Gastroesophageal sphincter (tissue), 4 donors: ENCODE measurements at regions not wholly inside any gene's neighbourhood (a gene's known extent, or its start where the extent isn't known, plus 50 kb on each side); places are given as distances from the start of the nearest gene placed in this dataset.

ENCODE experiments used
- ATAC-seq: fragments of 150-250 bp; one replicate; pipeline ENCODE4 v1.9.1; 2016; ENCODE audit warnings: mild to moderate bottlenecking, moderate library complexity
- H3K27ac ChIP-seq, 4 donors: fragments of 200-600 bp; sonication (generic) in 3 of 4; 1 replicate in 3 of 4; 2 replicates in 1 of 4; pipeline ENCODE4 v1.5.1; 2016 to 2019
- H3K27me3 ChIP-seq: fragments of 200-600 bp; sonication (generic); one replicate; pipeline ENCODE4 v1.5.1; 2019
- H3K36me3 ChIP-seq, 2 donors: fragments of 200-600 bp; sonication (generic); one replicate each; pipeline ENCODE4 v1.5.1; 2019; ENCODE audit warnings: control low read depth in 1 of 2
- H3K4me1 ChIP-seq, 3 donors: fragments of 200-600 bp; sonication (generic); 1 replicate in 2 of 3; 2 replicates in 1 of 3; pipeline ENCODE4 v1.5.1; 2016 to 2019; ENCODE audit warnings: control low read depth in 2 of 3
- H3K4me3 ChIP-seq, 2 donors: fragments of 200-600 bp; sonication (generic); one replicate each; pipeline ENCODE4 v1.5.1; 2019; ENCODE audit warnings: mild to moderate bottlenecking in 1 of 2, moderate library complexity in 1 of 2
- H3K9me3 ChIP-seq, 3 donors: fragments of 200-600 bp; sonication (generic); one replicate each; pipeline ENCODE4 v1.5.1; 2017 to 2019; ENCODE audit warnings: control low read depth in 2 of 3
- EP300 ChIP-seq: sonication (generic); formaldehyde crosslinking; IDR thresholded peaks from one replicate; pipeline ENCODE4 v1.6.1; 2017; ENCODE audit warnings: antibody characterized with exemption, mild to moderate bottlenecking
- POLR2A ChIP-seq, 2 donors: fragments of 450-650 bp; IDR thresholded peaks; one replicate each; pipeline ENCODE4 v1.6.1; 2017; ENCODE audit warnings: antibody characterized with exemption in 2 of 2, mild to moderate bottlenecking in 2 of 2, moderate library complexity in 1 of 2
- POLR2AphosphoS5 ChIP-seq: sonication (generic); formaldehyde crosslinking; IDR thresholded peaks from one replicate; pipeline ENCODE4 v1.6.1; 2017; ENCODE audit warnings: antibody characterized with exemption
- WGBS, 2 donors: methylation state at CpG; one replicate each; pipeline ENCODE4 v1.1.5; 2018; ENCODE audit warnings: low coverage in 1 of 2; 5-methylcytosine and 5-hydroxymethylcytosine counted together
- TF ChIP-seq, protein P1 (sequence below), 4 experiments: fragments of 200-600 bp in 2 of 4; fragments of 450-650 bp in 2 of 4; sonication (generic) in 1 of 4; IDR thresholded peaks; one replicate each; pipeline ENCODE4 v1.5.1; 2017 to 2019; ENCODE audit warnings: antibody characterized with exemption in 4 of 4, mild to moderate bottlenecking in 2 of 4, moderate library complexity in 2 of 4

DNA sequence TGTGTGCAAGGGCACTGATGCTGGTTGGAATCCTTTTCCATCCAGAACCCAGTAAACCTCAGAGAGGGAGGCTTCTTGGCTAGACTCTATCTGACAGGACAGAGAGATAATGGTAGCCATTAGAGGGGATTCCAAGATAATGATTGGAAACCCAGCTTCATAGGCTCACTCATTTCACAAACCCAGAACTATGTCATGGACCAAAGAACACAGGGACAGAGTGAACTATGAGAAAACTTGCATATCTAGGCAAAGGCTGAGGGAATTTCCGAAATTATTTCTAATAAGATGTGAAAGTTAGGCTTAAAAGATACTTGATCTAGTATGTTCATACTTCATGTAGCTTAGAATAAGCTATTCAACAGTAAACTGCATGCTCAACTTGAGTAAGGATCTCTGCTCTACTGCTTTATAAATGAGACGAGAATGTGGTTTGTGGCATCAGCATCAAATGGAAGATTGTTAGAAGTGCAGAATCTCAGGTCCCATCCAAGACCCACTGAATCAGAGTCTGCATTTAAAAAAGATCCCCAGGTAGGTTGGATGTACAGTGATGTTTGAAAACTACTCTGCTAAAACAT is 261.4 kb downstream of the DMRT2 start:
- no peaks in the 10 kb centered on the region for H3K4me1 ChIP-seq
- 75 to 79% methylated on average over 2 of the region's 2 CpGs for WGBS, 2 donors
- ATAC-seq: no peak
- H3K9me3 ChIP-seq: no peaks in the 10 kb centered on the region
- H3K4me3 ChIP-seq: no peak overlapping the region
- H3K27ac ChIP-seq: no peak overlapping the region
- H3K36me3 ChIP-seq: no peaks in the 10 kb centered on the region
- TF ChIP-seq, protein P1, sequence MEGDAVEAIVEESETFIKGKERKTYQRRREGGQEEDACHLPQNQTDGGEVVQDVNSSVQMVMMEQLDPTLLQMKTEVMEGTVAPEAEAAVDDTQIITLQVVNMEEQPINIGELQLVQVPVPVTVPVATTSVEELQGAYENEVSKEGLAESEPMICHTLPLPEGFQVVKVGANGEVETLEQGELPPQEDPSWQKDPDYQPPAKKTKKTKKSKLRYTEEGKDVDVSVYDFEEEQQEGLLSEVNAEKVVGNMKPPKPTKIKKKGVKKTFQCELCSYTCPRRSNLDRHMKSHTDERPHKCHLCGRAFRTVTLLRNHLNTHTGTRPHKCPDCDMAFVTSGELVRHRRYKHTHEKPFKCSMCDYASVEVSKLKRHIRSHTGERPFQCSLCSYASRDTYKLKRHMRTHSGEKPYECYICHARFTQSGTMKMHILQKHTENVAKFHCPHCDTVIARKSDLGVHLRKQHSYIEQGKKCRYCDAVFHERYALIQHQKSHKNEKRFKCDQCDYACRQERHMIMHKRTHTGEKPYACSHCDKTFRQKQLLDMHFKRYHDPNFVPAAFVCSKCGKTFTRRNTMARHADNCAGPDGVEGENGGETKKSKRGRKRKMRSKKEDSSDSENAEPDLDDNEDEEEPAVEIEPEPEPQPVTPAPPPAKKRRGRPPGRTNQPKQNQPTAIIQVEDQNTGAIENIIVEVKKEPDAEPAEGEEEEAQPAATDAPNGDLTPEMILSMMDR (IDR thresholded peaks at IDR 0.05): no peak
- TF ChIP-seq POLR2AphosphoS5 (no peak), POLR2A (IDR thresholded peaks at IDR 0.05) (no peak), EP300 (no peak)
- H3K27me3 ChIP-seq: no peaks in the 10 kb centered on the region

DNA sequence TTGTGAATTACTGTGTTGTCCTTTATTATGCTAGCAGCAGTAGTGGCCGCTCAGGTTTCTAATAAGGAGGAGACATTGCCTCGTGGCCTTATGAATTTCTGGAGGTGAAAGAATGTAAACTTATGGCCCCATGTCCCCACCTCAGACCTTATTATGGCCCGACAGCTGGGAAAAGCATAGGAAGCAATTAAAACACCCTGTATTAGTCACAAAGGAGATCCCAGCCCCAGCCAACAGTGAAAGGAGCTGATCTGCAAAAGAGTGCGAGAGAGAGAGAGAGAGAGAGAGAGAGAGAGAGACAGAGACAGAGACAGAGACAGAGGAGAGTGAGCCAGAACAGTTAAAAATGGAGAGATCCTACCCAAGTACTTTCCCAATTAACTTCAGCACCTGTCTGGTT is 269.3 kb downstream of the DMRT2 start:
- ATAC-seq: no peak
- H3K27ac ChIP-seq: peak overlapping the region in 2 of 4 donors; percentile 17 to 37
- WGBS, 2 donors: 42 to 83% methylated on average over 1 to 3 of the region's 4 CpGs

DNA sequence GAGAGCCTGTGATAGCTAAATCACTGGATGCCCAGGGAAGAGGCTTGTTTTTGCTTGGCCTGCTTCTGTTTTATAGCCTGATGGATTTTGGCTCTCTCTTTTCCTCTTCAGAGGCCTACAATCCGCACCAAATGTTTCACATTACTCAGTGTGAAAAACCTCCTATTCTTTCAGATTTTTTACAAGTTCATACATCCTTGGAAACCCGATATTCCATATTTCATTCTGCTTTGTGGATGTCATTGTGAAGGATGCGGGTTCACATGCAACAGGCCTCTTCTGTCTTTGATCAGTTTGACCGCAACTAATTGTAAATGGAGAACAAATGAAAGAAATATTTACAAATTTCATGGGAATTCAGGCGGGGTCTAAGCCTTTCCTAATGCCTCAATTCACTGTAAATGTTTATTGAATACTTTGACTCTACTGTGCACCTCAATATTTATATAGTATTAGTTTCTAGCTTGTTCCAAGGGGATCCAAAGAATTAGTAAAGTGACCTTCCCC is 269.9 kb downstream of the DMRT2 start:
- H3K27ac ChIP-seq: peak overlapping the region in 2 of 4 donors; percentile 37 to 50
- no peak for TF ChIP-seq EP300
- TF ChIP-seq, protein P1 (IDR thresholded peaks at IDR 0.05): no peak
- TF ChIP-seq POLR2AphosphoS5: no peak
- no peak for TF ChIP-seq POLR2A (IDR thresholded peaks at IDR 0.05)
- no peaks in the 10 kb centered on the region for H3K27me3 ChIP-seq
- H3K36me3 ChIP-seq: no peaks in the 10 kb centered on the region
- 36 to 56% methylated on average over 5 of the region's 5 CpGs for WGBS, 2 donors
- peaks cover 0 to 7% (median 0%) of the 10 kb centered on the region in 3 donors for H3K4me1 ChIP-seq
- no peak for ATAC-seq
- no peak overlapping the region for H3K4me3 ChIP-seq
- no peaks in the 10 kb centered on the region for H3K9me3 ChIP-seq

More for the DNA sequence above, 269.3 kb downstream of the DMRT2 start:
- H3K4me1 ChIP-seq: peaks cover 0 to 7% (median 0%) of the 10 kb centered on the region in 3 donors
- no peak overlapping the region for H3K4me3 ChIP-seq
- H3K9me3 ChIP-seq: no peaks in the 10 kb centered on the region
- no peaks in the 10 kb centered on the region for H3K27me3 ChIP-seq
- TF ChIP-seq, protein P1 (IDR thresholded peaks at IDR 0.05): no peak
- no peak for TF ChIP-seq POLR2AphosphoS5
- TF ChIP-seq POLR2A (IDR thresholded peaks at IDR 0.05): no peak
- TF ChIP-seq EP300: no peak
- H3K36me3 ChIP-seq: no peaks in the 10 kb centered on the region

DNA sequence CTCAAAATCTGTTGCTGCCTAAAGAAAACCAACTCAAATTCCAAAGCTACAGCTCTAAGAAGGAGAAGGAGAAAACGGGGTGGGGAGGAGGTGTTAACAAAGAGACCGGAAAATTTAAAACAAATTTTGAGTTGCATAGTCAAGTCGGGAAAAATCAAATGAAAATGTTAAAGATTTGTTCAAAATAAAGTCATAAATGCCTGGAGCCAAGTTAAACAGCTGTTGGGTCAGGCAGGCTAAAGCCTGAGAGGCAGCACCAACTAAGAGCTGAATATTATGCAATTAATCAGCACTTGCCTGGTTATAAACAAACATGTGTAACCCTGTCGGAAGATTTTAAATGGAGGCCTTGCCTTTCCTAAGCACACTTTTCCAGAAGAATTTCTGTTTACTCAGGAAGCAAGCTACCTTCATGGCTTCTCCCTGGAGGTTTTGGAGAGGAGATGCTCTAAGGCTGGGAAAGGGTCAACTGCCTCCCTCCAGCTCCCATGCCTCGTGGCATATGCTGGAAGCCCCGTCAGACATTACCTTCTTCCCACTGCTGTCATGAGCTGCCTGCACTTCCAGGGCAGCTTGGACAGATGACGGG is 270.5 kb downstream of the DMRT2 start:
- Histone ChIP-seq H3K27me3 (no peaks in the 10 kb centered on the region), H3K4me1 (peaks cover 0 to 7% (median 0%) of the 10 kb centered on the region in 3 donors), H3K36me3 (no peaks in the 10 kb centered on the region), H3K4me3 (no peak overlapping the region), H3K27ac (peak overlapping the region in 3 of 4 donors; percentile 42 to 50 (median 47)), H3K9me3 (no peaks in the 10 kb centered on the region)
- peak; percentile 56 for ATAC-seq
- WGBS, 2 donors: 28 to 35% methylated on average over 4 to 7 of the region's 7 CpGs
- TF ChIP-seq, protein P1 (IDR thresholded peaks at IDR 0.05): no peak
- TF ChIP-seq POLR2A (IDR thresholded peaks at IDR 0.05) (no peak), EP300 (no peak), POLR2AphosphoS5 (no peak)

DNA sequence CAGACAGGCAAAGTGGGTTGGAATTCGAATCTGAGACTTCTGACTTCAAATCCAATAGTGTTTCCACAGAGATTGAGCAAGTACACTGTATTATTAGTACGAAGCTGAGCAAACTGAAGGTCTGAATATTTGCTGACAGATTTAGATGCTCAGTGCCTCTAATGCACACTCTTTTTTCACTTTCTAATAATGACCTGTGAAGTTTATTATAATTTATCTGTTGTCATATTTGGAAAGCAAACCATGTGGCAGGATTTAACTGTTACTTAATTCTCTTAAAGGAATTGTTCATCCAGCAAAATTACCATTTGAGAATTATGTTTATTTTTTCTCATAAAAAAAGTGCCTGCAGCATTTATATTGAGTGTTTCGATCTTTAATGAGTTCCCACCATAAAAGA is 277.3 kb downstream of the DMRT2 start:
- 55 to 67% methylated on average over 3 of the region's 3 CpGs for WGBS, 2 donors
- TF ChIP-seq EP300 (no peak), POLR2A (IDR thresholded peaks at IDR 0.05) (no peak), POLR2AphosphoS5 (no peak)
- TF ChIP-seq, protein P1 (IDR thresholded peaks at IDR 0.05): no peak
- H3K36me3 ChIP-seq: no peaks in the 10 kb centered on the region
- H3K9me3 ChIP-seq: no peaks in the 10 kb centered on the region
- ATAC-seq: no peak
- H3K27me3 ChIP-seq: no peaks in the 10 kb centered on the region
- H3K4me1 ChIP-seq: no peaks in the 10 kb centered on the region
- H3K4me3 ChIP-seq: no peak overlapping the region
- H3K27ac ChIP-seq: no peak overlapping the region
